WTC11 (cell line): ENCODE measurements at regions not wholly inside any gene's neighbourhood (a gene's known extent, or its start where the extent isn't known, plus 50 kb on each side); places are given as distances from the start of the nearest gene placed in this dataset.

Experiments
- ATAC-seq: fragments of 200-7000 bp; cut with Tn5 transposase; 2 replicates; pipeline ENCODE4 v1.10.0; 2021; ENCODE audit warnings: mild to moderate bottlenecking, moderate library complexity
- CTCF ChIA-PET: fragments of 300-600 bp; sonication (Branson Sonifier 250); formaldehyde crosslinking; loops from one replicate; lab custom pipeline; 2021; ENCODE audit warnings: antibody characterized with exemption; lab: Charles Lee
- POLR2A ChIA-PET: fragments of 350-600 bp; sonication (Branson Sonifier 250); formaldehyde crosslinking; loops from one replicate; lab custom pipeline; 2021; ENCODE audit warnings: antibody characterized with exemption; lab: Charles Lee
- DNase-seq: peaks from one replicate; pipeline ENCODE4 v3.0.0; 2021; ENCODE audit warnings: low spot score
- H3K27ac Mint-ChIP-seq: 2 replicates; pipeline ENCODE4 v1.8.0; 2021; ENCODE audit warnings: mixed read lengths
- H3K27me3 Mint-ChIP-seq: 2 replicates; pipeline ENCODE4 v1.8.0; 2021; ENCODE audit warnings: low read depth, mild to moderate bottlenecking, moderate library complexity, mixed read lengths
- H3K36me3 Mint-ChIP-seq: 2 replicates; pipeline ENCODE4 v1.8.0; 2021; ENCODE audit warnings: mixed read lengths
- H3K4me1 Mint-ChIP-seq: 2 replicates; pipeline ENCODE4 v1.8.0; 2022; ENCODE audit warnings: mixed read lengths
- H3K4me3 Mint-ChIP-seq: 2 replicates; pipeline ENCODE4 v1.8.0; 2021; ENCODE audit warnings: mild to moderate bottlenecking, moderate library complexity, mixed read lengths
- H3K9me3 Mint-ChIP-seq: 2 replicates; pipeline ENCODE4 v1.8.0; 2021; ENCODE audit warnings: mixed read lengths
- EMX1 ChIP-seq: fragments of 250-450 bp; sonication (Bioruptor Pico); IDR thresholded peaks from 2 replicates; pipeline ENCODE4 v1.8.0; 2021; ENCODE audit warnings: mild to moderate bottlenecking
- ETV6 ChIP-seq: sonication (generic); formaldehyde crosslinking; IDR thresholded peaks from 2 replicates; pipeline ENCODE4 v1.8.1; 2022; ENCODE audit warnings: mild to moderate bottlenecking, missing genetic modification reagents
- GTF2I ChIP-seq: fragments of 250-450 bp; sonication (Bioruptor Pico); conservative IDR thresholded peaks from 2 replicates; pipeline ENCODE4 v1.4.0; 2021; ENCODE audit warnings: mild to moderate bottlenecking
- JAZF1 ChIP-seq: fragments of 250-450 bp; sonication (Bioruptor Pico); IDR thresholded peaks from 2 replicates; pipeline ENCODE4 v1.9.0; 2021; ENCODE audit warnings: moderate library complexity, mild to moderate bottlenecking, inconsistent platforms
- RORB ChIP-seq: fragments of 250-450 bp; sonication (Bioruptor Pico); IDR thresholded peaks from 2 replicates; pipeline ENCODE4 v1.9.0; 2021; ENCODE audit warnings: mild to moderate bottlenecking
- TEAD1 ChIP-seq: sonication (generic); formaldehyde crosslinking; IDR thresholded peaks from 2 replicates; pipeline ENCODE4 v1.8.0; 2022; ENCODE audit warnings: mild to moderate bottlenecking, missing genetic modification reagents
- TEAD4 ChIP-seq: sonication (generic); formaldehyde crosslinking; IDR thresholded peaks from 2 replicates; pipeline ENCODE4 v1.8.0; 2022; ENCODE audit warnings: mild to moderate bottlenecking, missing genetic modification reagents
- ZNF219 ChIP-seq: sonication (generic); formaldehyde crosslinking; IDR thresholded peaks from 2 replicates; pipeline ENCODE4 v1.8.0; 2023; ENCODE audit warnings: missing genetic modification reagents, mild to moderate bottlenecking, borderline replicate concordance
- ZNF232 ChIP-seq: sonication (generic); formaldehyde crosslinking; IDR thresholded peaks from 2 replicates; pipeline ENCODE4 v1.8.0; 2022; ENCODE audit warnings: mild to moderate bottlenecking, missing genetic modification reagents
- ZNF396 ChIP-seq: fragments of 250-450 bp; sonication (Bioruptor Pico); IDR thresholded peaks from 2 replicates; pipeline ENCODE4 v1.8.0; 2021; ENCODE audit warnings: mild to moderate bottlenecking, moderate library complexity, borderline replicate concordance
- ZNF416 ChIP-seq: fragments of 250-450 bp; sonication (Bioruptor Pico); IDR thresholded peaks from 2 replicates; pipeline ENCODE4 v1.9.0; 2021; ENCODE audit warnings: mild to moderate bottlenecking, inconsistent platforms
- ZNF423 ChIP-seq: fragments of 250-450 bp; sonication (Bioruptor Pico); IDR thresholded peaks from 2 replicates; pipeline ENCODE4 v2.1.2; 2022; ENCODE audit warnings: mild to moderate bottlenecking, moderate library complexity
- ZNF671 ChIP-seq: fragments of 250-450 bp; sonication (Bioruptor Pico); IDR thresholded peaks from 2 replicates; pipeline ENCODE4 v1.8.0; 2021; ENCODE audit warnings: mild to moderate bottlenecking
- TF ChIP-seq, protein P1 (sequence below): sonication (generic); formaldehyde crosslinking; IDR thresholded peaks from 2 replicates; pipeline ENCODE4 v1.8.1; 2023; ENCODE audit warnings: mild to moderate bottlenecking, missing genetic modification reagents
- TF ChIP-seq, protein P2 (sequence below): fragments of 250-450 bp; sonication (Bioruptor Pico); IDR thresholded peaks from 2 replicates; pipeline ENCODE4 v1.9.0; 2021; ENCODE audit warnings: mild to moderate bottlenecking
- TF ChIP-seq, protein P3 (sequence below): sonication (generic); formaldehyde crosslinking; IDR thresholded peaks from 2 replicates; pipeline ENCODE4 v1.8.0; 2022; ENCODE audit warnings: mild to moderate bottlenecking, missing genetic modification reagents
- TF ChIP-seq, protein P4 (sequence below): fragments of 200-600 bp; IDR thresholded peaks from 2 replicates; pipeline ENCODE4 v1.8.0; 2022; ENCODE audit warnings: antibody characterized with exemption
- TF ChIP-seq, protein P5 (sequence below): sonication (generic); formaldehyde crosslinking; IDR thresholded peaks from 2 replicates; pipeline ENCODE4 v1.8.1; 2022; ENCODE audit warnings: low read depth, missing genetic modification reagents, borderline replicate concordance
- TF ChIP-seq, protein P6 (sequence below): sonication (generic); formaldehyde crosslinking; IDR thresholded peaks from 2 replicates; pipeline ENCODE4 v1.8.1; 2022; ENCODE audit warnings: mild to moderate bottlenecking, moderate library complexity, missing genetic modification reagents
- TF ChIP-seq, protein P7 (sequence below): sonication (generic); formaldehyde crosslinking; IDR thresholded peaks from 2 replicates; pipeline ENCODE4 v1.8.1; 2023; ENCODE audit warnings: mild to moderate bottlenecking, moderate library complexity, missing genetic modification reagents

DNA sequence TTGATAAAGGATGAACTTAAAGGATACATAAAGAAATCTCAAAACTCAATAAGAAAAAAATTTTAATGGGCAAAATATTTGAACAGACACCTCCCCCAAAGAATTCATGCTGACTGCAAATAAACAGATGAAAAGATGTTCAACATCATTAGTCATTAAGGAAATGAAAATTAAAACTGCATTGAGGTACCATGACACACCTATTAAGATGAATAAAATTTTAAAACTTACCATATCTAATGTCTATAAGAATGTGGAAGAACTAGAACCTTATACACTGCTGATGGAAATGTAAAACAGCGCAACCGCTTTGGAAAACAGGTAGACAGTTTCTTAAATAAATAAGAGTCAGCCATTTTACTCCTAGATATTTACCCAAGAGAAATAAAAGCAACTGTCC, 266.8 kb upstream of the TET2 start:
- Mint-ChIP-seq H3K36me3 (no peaks in the 10 kb centered on the region), H3K4me3 (no peak overlapping the region), H3K4me1 (peaks cover 4% of the 10 kb centered on the region; the same call in 1 of the 2 replicates), H3K9me3 (no peaks in the 10 kb centered on the region), H3K27ac (no peak overlapping the region), H3K27me3 (peaks cover 3% of the 10 kb centered on the region; the same call in 1 of the 2 replicates)
- ATAC-seq, result no peak
- TF ChIP-seq JAZF1 (CRISPR knock-in tag) (no peak), ZNF671 (CRISPR knock-in tag) (no peak), TEAD1 (CRISPR knock-in tag) (no peak), ZNF416 (CRISPR knock-in tag) (no peak), ZNF396 (CRISPR knock-in tag) (no peak), ZNF423 (CRISPR knock-in tag) (no peak), GTF2I (CRISPR knock-in tag) (no peak), EMX1 (CRISPR knock-in tag) (no peak), RORB (CRISPR knock-in tag) (no peak), ZNF219 (no peak), ETV6 (no peak), ZNF232 (no peak), TEAD4 (CRISPR knock-in tag) (no peak)
- TF ChIP-seq, protein P1, sequence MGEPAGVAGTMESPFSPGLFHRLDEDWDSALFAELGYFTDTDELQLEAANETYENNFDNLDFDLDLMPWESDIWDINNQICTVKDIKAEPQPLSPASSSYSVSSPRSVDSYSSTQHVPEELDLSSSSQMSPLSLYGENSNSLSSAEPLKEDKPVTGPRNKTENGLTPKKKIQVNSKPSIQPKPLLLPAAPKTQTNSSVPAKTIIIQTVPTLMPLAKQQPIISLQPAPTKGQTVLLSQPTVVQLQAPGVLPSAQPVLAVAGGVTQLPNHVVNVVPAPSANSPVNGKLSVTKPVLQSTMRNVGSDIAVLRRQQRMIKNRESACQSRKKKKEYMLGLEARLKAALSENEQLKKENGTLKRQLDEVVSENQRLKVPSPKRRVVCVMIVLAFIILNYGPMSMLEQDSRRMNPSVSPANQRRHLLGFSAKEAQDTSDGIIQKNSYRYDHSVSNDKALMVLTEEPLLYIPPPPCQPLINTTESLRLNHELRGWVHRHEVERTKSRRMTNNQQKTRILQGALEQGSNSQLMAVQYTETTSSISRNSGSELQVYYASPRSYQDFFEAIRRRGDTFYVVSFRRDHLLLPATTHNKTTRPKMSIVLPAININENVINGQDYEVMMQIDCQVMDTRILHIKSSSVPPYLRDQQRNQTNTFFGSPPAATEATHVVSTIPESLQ (CRISPR knock-in tag), result no peak
- TF ChIP-seq, protein P2, sequence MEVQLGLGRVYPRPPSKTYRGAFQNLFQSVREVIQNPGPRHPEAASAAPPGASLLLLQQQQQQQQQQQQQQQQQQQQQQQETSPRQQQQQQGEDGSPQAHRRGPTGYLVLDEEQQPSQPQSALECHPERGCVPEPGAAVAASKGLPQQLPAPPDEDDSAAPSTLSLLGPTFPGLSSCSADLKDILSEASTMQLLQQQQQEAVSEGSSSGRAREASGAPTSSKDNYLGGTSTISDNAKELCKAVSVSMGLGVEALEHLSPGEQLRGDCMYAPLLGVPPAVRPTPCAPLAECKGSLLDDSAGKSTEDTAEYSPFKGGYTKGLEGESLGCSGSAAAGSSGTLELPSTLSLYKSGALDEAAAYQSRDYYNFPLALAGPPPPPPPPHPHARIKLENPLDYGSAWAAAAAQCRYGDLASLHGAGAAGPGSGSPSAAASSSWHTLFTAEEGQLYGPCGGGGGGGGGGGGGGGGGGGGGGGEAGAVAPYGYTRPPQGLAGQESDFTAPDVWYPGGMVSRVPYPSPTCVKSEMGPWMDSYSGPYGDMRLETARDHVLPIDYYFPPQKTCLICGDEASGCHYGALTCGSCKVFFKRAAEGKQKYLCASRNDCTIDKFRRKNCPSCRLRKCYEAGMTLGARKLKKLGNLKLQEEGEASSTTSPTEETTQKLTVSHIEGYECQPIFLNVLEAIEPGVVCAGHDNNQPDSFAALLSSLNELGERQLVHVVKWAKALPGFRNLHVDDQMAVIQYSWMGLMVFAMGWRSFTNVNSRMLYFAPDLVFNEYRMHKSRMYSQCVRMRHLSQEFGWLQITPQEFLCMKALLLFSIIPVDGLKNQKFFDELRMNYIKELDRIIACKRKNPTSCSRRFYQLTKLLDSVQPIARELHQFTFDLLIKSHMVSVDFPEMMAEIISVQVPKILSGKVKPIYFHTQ (CRISPR knock-in tag), result no peak
- TF ChIP-seq, protein P3, sequence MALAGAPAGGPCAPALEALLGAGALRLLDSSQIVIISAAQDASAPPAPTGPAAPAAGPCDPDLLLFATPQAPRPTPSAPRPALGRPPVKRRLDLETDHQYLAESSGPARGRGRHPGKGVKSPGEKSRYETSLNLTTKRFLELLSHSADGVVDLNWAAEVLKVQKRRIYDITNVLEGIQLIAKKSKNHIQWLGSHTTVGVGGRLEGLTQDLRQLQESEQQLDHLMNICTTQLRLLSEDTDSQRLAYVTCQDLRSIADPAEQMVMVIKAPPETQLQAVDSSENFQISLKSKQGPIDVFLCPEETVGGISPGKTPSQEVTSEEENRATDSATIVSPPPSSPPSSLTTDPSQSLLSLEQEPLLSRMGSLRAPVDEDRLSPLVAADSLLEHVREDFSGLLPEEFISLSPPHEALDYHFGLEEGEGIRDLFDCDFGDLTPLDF (CRISPR knock-in tag), result no peak
- TF ChIP-seq, protein P4, sequence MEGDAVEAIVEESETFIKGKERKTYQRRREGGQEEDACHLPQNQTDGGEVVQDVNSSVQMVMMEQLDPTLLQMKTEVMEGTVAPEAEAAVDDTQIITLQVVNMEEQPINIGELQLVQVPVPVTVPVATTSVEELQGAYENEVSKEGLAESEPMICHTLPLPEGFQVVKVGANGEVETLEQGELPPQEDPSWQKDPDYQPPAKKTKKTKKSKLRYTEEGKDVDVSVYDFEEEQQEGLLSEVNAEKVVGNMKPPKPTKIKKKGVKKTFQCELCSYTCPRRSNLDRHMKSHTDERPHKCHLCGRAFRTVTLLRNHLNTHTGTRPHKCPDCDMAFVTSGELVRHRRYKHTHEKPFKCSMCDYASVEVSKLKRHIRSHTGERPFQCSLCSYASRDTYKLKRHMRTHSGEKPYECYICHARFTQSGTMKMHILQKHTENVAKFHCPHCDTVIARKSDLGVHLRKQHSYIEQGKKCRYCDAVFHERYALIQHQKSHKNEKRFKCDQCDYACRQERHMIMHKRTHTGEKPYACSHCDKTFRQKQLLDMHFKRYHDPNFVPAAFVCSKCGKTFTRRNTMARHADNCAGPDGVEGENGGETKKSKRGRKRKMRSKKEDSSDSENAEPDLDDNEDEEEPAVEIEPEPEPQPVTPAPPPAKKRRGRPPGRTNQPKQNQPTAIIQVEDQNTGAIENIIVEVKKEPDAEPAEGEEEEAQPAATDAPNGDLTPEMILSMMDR, result no peak
- TF ChIP-seq, protein P5, sequence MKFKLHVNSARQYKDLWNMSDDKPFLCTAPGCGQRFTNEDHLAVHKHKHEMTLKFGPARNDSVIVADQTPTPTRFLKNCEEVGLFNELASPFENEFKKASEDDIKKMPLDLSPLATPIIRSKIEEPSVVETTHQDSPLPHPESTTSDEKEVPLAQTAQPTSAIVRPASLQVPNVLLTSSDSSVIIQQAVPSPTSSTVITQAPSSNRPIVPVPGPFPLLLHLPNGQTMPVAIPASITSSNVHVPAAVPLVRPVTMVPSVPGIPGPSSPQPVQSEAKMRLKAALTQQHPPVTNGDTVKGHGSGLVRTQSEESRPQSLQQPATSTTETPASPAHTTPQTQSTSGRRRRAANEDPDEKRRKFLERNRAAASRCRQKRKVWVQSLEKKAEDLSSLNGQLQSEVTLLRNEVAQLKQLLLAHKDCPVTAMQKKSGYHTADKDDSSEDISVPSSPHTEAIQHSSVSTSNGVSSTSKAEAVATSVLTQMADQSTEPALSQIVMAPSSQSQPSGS (CRISPR knock-in tag), result no peak
- TF ChIP-seq, protein P6, sequence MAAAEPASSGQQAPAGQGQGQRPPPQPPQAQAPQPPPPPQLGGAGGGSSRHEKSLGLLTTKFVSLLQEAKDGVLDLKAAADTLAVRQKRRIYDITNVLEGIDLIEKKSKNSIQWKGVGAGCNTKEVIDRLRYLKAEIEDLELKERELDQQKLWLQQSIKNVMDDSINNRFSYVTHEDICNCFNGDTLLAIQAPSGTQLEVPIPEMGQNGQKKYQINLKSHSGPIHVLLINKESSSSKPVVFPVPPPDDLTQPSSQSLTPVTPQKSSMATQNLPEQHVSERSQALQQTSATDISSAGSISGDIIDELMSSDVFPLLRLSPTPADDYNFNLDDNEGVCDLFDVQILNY (CRISPR knock-in tag), result no peak
- TF ChIP-seq, protein P7, sequence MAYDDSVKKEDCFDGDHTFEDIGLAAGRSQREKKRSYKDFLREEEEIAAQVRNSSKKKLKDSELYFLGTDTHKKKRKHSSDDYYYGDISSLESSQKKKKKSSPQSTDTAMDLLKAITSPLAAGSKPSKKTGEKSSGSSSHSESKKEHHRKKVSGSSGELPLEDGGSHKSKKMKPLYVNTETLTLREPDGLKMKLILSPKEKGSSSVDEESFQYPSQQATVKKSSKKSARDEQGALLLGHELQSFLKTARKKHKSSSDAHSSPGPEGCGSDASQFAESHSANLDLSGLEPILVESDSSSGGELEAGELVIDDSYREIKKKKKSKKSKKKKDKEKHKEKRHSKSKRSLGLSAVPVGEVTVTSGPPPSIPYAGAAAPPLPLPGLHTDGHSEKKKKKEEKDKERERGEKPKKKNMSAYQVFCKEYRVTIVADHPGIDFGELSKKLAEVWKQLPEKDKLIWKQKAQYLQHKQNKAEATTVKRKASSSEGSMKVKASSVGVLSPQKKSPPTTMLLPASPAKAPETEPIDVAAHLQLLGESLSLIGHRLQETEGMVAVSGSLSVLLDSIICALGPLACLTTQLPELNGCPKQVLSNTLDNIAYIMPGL (CRISPR knock-in tag), result no peak
- no peak for DNase-seq
- ChIA-PET CTCF (no interaction called here), POLR2A (no interaction called here)
